ENCODE measurements at regions not wholly inside any gene's neighbourhood (a gene's known extent, or its start where the extent isn't known, plus 50 kb on each side); places are given as distances from the start of the nearest gene placed in this dataset.

DNA sequence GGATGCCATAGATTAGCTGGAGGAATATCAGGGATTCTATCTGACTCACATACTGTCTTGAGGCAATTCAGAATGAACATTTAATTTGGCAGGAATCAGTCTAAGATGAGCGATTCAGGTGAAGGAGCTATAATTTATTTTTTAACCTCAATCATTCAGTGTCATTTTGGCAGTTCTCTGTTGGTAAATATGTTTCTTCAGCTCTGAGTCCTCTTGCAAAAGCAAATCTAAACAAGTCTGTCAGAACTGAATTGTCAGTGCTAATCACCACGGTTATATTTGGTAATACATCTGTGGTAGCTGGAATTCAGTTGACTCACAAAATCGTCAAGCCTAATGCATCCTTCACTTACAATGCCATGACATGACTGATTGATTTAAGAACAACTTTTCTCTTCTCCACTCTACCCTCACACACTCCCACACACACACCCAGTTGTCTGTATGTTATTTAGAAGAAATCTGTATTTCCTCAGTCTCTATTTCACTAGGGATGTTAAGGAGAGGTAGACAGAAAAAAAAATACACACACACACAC lies 516.6 kb upstream of the NXPH2 start:
- Histone ChIP-seq H3K36me3 (no peaks in the 10 kb centered on the region), H3K9me3 (no peaks in the 10 kb centered on the region), H3K27ac (replicated peaks in 1 of 4) (no peak overlapping the region), H3K4me3 (no peak overlapping the region), H3K27me3 (no peaks in the 10 kb centered on the region), H3K4me1 (no peaks in the 10 kb centered on the region)
- intact Hi-C loops (cut with DNase I): no loop called here
- 58% methylated on average over 3 of the region's 3 CpGs for WGBS
- DNase-seq (ENCODE audit: extremely low spot score): no peak
- TF ChIP-seq, protein P1, sequence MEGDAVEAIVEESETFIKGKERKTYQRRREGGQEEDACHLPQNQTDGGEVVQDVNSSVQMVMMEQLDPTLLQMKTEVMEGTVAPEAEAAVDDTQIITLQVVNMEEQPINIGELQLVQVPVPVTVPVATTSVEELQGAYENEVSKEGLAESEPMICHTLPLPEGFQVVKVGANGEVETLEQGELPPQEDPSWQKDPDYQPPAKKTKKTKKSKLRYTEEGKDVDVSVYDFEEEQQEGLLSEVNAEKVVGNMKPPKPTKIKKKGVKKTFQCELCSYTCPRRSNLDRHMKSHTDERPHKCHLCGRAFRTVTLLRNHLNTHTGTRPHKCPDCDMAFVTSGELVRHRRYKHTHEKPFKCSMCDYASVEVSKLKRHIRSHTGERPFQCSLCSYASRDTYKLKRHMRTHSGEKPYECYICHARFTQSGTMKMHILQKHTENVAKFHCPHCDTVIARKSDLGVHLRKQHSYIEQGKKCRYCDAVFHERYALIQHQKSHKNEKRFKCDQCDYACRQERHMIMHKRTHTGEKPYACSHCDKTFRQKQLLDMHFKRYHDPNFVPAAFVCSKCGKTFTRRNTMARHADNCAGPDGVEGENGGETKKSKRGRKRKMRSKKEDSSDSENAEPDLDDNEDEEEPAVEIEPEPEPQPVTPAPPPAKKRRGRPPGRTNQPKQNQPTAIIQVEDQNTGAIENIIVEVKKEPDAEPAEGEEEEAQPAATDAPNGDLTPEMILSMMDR (IDR thresholded peaks at IDR 0.05): no peak
- TF ChIP-seq POLR2A (IDR thresholded peaks at IDR 0.05; ENCODE audit: low read depth) (no peak), EP300 (IDR thresholded peaks at IDR 0.05) (no peak), POLR2AphosphoS5 (IDR thresholded peaks at IDR 0.05) (no peak)

DNA sequence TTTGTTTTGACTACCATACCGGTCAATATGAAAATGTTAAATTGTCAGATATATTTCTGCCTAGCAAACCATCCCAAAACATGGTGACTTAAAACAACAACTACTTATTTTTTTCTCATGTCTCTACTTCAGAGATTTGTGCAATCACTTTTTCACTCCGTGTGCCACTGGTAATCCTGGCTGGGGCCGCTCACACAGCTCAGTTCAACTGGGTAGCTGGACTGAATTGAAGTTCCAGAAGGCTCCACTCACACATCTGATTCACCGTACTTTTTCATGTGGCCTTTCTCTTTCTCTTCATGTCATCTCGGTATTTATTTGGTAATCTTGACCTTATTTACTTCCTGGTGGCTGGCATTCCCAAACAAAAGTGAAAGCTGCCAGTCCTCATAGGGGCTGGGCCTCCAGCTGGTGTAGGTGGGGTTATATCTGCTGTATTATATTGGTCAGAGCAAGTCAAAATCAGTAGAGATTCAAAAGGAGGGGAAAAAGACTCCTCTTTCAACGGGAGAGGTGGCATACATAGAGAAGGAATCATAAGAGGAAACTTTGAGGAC lies 513.9 kb upstream of the NXPH2 start:
- 78% methylated on average over 6 of the region's 6 CpGs for WGBS
- Histone ChIP-seq H3K4me1 (no peaks in the 10 kb centered on the region), H3K27ac (replicated peaks in 1 of 4) (no peak overlapping the region), H3K4me3 (no peak overlapping the region), H3K36me3 (no peaks in the 10 kb centered on the region), H3K27me3 (no peaks in the 10 kb centered on the region), H3K9me3 (no peaks in the 10 kb centered on the region)
- TF ChIP-seq POLR2A (IDR thresholded peaks at IDR 0.05; ENCODE audit: low read depth) (no peak), POLR2AphosphoS5 (IDR thresholded peaks at IDR 0.05) (no peak), EP300 (IDR thresholded peaks at IDR 0.05) (no peak)
- TF ChIP-seq, protein P1 (IDR thresholded peaks at IDR 0.05): no peak
- intact Hi-C loops (cut with DNase I): no loop called here
- no peak for DNase-seq (ENCODE audit: extremely low spot score)

DNA sequence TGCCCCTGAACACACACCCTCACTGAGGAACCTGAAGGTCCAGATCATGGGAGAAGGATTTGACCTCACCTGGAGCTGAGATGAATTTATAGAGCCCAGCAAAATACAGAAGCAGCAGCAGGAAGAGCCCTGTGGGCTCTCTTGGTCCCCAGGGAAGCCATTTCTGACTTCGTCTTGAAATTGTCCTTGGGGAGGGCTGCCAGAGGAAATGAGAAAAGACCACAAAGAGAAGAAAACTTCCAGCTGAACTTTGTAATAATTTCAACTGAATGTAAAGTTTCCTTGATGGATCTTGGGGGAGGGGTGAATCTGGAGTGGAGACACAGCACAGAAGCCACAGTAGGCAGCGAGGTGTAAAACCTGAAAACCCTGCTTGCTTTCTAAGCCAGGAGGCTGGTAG lies 500.9 kb upstream of the NXPH2 start:
- no peaks in the 10 kb centered on the region for H3K36me3 ChIP-seq
- 67% methylated on average over 2 of the region's 2 CpGs for WGBS
- H3K27ac ChIP-seq (replicated peaks in 1 of 4): no peak overlapping the region
- intact Hi-C loops (cut with DNase I): no loop called here
- H3K27me3 ChIP-seq: no peaks in the 10 kb centered on the region
- H3K9me3 ChIP-seq: peaks cover 0 to 11% (median 0%) of the 10 kb centered on the region in 4 donors
- H3K4me3 ChIP-seq: no peak overlapping the region
- no peak for DNase-seq (ENCODE audit: extremely low spot score)
- H3K4me1 ChIP-seq: no peaks in the 10 kb centered on the region
- TF ChIP-seq POLR2AphosphoS5 (IDR thresholded peaks at IDR 0.05) (no peak), EP300 (IDR thresholded peaks at IDR 0.05) (no peak), POLR2A (IDR thresholded peaks at IDR 0.05; ENCODE audit: low read depth) (no peak)

DNA sequence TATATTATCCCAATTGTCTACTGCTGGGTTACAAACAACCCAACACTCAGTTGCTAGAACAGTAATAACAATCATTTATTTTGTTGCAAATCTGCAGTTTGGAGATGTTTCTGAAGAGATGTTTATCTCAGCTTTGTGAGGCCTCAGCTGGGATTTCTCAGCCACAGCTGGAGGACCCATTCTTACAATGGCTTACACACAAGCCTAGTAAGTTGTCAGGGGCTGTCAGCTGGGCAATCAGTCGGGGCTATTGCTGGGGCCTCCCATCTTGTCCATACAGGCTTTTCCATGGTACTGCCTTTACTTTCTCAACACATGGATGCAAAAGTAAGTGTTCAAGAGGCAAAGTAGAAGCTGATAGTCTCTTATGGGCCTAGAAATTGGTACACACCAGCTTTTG lies 491.7 kb upstream of the NXPH2 start:
- TF ChIP-seq POLR2AphosphoS5 (IDR thresholded peaks at IDR 0.05): no peak
- TF ChIP-seq EP300 (IDR thresholded peaks at IDR 0.05): no peak
- TF ChIP-seq POLR2A (IDR thresholded peaks at IDR 0.05; ENCODE audit: low read depth): no peak
- TF ChIP-seq, protein P1 (IDR thresholded peaks at IDR 0.05): no peak
- Histone ChIP-seq H3K4me3 (no peak overlapping the region), H3K9me3 (no peaks in the 10 kb centered on the region), H3K27me3 (no peaks in the 10 kb centered on the region), H3K4me1 (no peaks in the 10 kb centered on the region), H3K36me3 (no peaks in the 10 kb centered on the region), H3K27ac (replicated peaks in 1 of 4) (no peak overlapping the region)
- intact Hi-C loops (cut with DNase I): no loop called here
- WGBS: no CpG with 5 or more reads among the region's 1 CpG
- no peak for DNase-seq (ENCODE audit: extremely low spot score)

DNA sequence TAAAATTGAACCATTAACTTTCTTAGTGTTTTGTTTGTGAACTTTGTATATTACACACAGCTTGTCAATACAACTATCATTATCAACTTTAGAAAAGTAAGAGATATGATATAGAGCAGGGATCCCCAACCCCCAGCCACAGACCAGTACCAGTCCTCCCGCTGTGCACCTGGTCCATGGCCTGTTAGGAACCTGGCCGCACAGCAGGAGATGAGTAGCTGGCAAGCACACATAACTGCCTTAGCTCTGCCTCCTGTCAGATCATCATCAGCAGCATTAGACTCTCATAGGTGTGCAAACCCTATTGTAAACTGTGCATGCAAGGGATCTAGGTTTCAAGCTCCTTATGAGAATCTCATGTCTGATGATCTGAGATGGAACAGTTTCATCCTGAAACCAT lies 491.0 kb upstream of the NXPH2 start:
- WGBS: 100% methylated on average over 2 of the region's 2 CpGs
- H3K4me3 ChIP-seq: no peak overlapping the region
- intact Hi-C loops (cut with DNase I): no loop called here

DNA sequence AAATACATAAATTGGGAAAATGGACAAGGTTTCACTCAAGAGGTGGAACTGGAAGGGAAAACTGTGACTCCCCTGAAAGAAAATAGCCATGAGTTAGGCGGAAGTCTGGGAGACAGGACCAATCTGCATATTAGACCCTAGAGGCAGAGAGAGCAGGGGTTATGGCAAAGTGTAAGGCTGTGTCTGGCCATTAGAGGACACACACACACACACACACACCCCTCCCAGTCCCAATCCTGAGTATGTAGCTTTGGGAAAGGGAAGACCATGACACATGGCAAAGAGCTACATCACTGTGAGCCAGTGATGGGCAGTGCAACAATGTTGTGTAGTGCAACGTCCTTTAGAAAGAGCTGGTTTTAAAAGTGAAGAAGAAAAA lies 479.9 kb upstream of the NXPH2 start:
- no peak overlapping the region for H3K27ac ChIP-seq (replicated peaks in 1 of 4)
- no peak overlapping the region for H3K4me3 ChIP-seq
- no peaks in the 10 kb centered on the region for H3K36me3 ChIP-seq
- TF ChIP-seq, protein P1 (IDR thresholded peaks at IDR 0.05): no peak
- TF ChIP-seq POLR2A (IDR thresholded peaks at IDR 0.05; ENCODE audit: low read depth): no peak
- no peak for TF ChIP-seq POLR2AphosphoS5 (IDR thresholded peaks at IDR 0.05)
- TF ChIP-seq EP300 (IDR thresholded peaks at IDR 0.05): no peak
- no peaks in the 10 kb centered on the region for H3K27me3 ChIP-seq
- intact Hi-C loops (cut with DNase I): no loop called here
- no peaks in the 10 kb centered on the region for H3K4me1 ChIP-seq
- no peak for DNase-seq (ENCODE audit: extremely low spot score)
- no peaks in the 10 kb centered on the region for H3K9me3 ChIP-seq
- WGBS: 81% methylated on average over 2 of the region's 2 CpGs

More for the DNA sequence above, 491.0 kb upstream of the NXPH2 start:
- Histone ChIP-seq H3K4me1 (no peaks in the 10 kb centered on the region), H3K27me3 (no peaks in the 10 kb centered on the region), H3K27ac (replicated peaks in 1 of 4) (no peak overlapping the region), H3K9me3 (no peaks in the 10 kb centered on the region), H3K36me3 (no peaks in the 10 kb centered on the region)
- TF ChIP-seq POLR2AphosphoS5 (IDR thresholded peaks at IDR 0.05): no peak
- TF ChIP-seq EP300 (IDR thresholded peaks at IDR 0.05): no peak
- no peak for DNase-seq (ENCODE audit: extremely low spot score)

Data from esophagus muscularis mucosa (tissue), 4 donors.